GM19395 (cell line): ENCODE measurements at regions not wholly inside any gene's neighbourhood (a gene's known extent, or its start where the extent isn't known, plus 50 kb on each side); places are given as distances from the start of the nearest gene placed in this dataset.
A peak's percentile ranks its signal among the peaks of the same experiment; 100 is the strongest.

Source experiments
- ATAC-seq: cut with Tn5 transposase; IDR thresholded peaks from one replicate; pipeline ENCODE4 v1.9.1; 2021; ENCODE audit warnings: mild to moderate bottlenecking, moderate library complexity; ENCODE audit not compliant: unreplicated experiment

- no peak for ATAC-seq
Observed at GRCh38 chr3:104855702-104856101, 511.0 kb upstream of the ALCAM start.

DNA sequence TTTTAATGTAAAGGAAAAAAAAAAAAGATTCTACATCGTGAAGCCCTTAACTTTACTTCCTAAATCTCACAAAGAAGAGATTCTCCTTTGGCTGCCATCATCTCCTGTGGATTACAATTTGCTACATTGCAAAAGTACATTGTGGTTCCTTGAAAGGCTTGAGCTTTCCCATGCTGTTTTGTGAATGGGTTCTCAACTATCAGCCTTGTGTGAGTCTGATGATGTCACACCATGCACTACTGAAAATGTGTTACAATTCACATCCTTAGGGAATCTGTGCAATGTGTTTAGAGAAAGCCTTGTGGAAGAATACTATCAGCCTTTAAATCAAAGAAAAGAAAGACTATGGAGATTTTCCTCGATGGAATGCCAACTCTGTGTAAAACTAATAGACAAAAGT lies 510.0 kb upstream of the ALCAM start:
- no peak for ATAC-seq

GRCh38 chr3:104868291-104868690 lies 498.4 kb upstream of the ALCAM start:
- no peak for ATAC-seq

- ATAC-seq, result no peak
Observed at GRCh38 chr3:104870276-104870675, 496.4 kb upstream of the ALCAM start.

DNA sequence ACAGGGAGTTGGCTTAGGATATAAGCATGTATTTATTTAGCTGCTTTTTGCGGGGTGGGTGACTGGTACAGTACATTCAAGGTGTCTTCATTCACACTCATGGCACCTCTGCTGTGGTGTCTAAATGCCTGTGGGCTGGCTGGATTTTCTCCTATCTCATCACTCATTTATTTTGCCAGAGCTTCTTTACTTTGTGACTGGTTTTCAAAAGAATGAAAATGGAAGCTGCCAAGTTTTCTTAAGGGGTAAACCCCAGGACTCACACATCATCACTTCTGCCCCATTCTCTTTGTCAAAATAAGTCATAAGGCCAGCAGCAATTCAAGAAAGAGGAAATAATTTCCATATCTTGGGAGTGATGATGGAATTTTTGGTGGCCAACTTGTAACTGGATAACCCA lies 493.4 kb upstream of the ALCAM start:
- ATAC-seq, result no peak

DNA sequence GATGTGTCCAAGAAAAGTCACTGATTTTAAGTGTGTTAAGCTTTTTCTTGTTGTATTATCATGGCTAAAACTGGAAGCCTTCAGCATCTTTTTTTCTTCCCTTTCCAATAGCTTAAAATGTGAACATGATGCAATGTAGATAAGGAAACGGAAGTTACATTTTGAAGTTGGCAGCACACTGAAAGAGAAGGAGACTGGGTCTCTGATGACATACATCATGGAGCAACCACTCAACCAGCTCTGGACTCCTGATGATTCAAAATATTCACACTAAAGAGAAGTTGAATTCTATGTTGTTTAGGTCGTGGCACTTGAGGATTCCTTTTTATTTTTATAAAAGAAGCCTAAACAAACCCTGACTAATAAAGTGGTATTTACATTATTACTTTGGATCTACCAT lies 488.3 kb upstream of the ALCAM start:
- no peak for ATAC-seq

GRCh38 chr3:104879919-104880318 lies 486.8 kb upstream of the ALCAM start:
- ATAC-seq, result no peak

- ATAC-seq, result peak; percentile 45
Observed at GRCh38 chr3:104885214-104885814, 481.4 kb upstream of the ALCAM start.

- no peak for ATAC-seq
Observed at GRCh38 chr3:104886220-104886995, 480.3 kb upstream of the ALCAM start.

DNA sequence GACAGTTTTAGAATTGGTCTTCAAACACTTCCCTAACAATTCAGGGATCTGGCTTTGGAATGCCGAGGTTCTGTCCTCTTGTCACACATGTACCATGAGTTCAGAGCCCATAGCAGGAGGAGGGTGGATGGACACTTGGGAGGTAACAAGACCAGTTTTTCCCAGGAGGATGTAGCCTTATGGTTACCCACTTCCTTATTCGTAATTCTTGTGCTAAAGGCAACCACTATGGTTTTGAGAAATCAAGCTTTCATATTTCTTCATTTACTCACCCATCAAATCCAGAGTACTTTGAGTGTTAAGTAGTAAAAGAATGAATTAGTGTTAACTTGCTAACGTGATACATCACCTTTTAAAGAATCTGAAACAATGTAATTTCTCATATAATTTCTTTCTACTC lies 479.6 kb upstream of the ALCAM start:
- no peak for ATAC-seq

- no peak for ATAC-seq
Observed at GRCh38 chr3:104887619-104888018, 479.1 kb upstream of the ALCAM start.

GRCh38 chr3:104892044-104892443 lies 474.7 kb upstream of the ALCAM start:
- ATAC-seq, result no peak

- no peak for ATAC-seq
Observed at GRCh38 chr3:104896624-104897023, 470.1 kb upstream of the ALCAM start.

- no peak for ATAC-seq
Observed at GRCh38 chr3:104901396-104901795, 465.3 kb upstream of the ALCAM start.

GRCh38 chr3:104903064-104903463 lies 463.6 kb upstream of the ALCAM start:
- ATAC-seq, result no peak

DNA sequence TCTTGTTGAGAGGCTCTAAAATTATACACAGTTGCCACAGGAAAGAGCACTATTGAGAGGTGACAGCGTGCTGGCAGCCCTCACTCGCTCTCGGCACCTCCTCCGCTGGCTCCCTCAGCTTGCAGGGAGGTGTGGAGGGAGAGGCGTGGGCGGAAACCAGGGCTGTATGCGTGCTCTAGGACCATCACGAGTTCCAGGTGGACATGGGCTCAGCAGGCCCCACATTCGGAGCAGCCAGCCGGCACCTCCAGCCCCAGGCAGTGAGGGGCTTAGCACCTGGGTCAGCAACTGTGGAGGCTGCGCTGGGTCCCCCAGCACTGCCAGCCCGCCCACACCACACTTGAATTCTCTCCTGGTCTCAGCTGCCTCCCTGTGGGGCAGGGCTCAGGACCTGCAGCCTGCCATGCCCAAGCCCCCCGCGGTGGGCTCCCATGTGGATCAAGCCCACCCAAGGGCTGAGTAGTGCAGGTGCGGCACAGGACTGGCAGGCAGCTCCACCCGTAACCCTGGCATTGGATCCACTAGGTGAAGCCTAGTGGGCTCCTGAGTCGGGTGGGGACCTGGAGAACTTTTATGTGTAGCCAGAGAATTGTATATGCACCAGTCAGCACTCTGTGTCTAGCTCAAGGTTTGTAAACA lies 460.6 kb upstream of the ALCAM start:
- no peak for ATAC-seq

GRCh38 chr3:104907507-104907906 lies 459.2 kb upstream of the ALCAM start:
- no peak for ATAC-seq

DNA sequence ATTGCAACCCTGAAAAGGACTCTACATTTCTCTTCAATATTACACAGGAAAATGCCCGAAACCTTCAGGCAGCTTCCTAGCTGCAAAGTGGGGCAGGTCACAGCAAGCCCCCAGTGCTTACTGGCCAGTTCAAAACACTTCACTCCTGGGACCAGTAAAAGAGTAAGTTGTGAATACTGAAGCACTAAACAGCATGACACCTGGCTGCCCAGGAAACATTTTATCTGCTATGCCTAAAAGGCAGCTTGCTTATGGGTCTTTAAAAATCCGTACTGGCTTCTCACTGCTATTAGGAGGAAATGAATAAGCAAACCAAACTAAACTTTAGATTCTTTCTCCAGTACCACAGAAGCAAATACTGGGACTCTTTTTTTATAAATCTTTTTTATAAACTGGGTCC lies 457.9 kb upstream of the ALCAM start:
- ATAC-seq, result no peak

GRCh38 chr3:104909198-104909597 lies 457.5 kb upstream of the ALCAM start:
- no peak for ATAC-seq

DNA sequence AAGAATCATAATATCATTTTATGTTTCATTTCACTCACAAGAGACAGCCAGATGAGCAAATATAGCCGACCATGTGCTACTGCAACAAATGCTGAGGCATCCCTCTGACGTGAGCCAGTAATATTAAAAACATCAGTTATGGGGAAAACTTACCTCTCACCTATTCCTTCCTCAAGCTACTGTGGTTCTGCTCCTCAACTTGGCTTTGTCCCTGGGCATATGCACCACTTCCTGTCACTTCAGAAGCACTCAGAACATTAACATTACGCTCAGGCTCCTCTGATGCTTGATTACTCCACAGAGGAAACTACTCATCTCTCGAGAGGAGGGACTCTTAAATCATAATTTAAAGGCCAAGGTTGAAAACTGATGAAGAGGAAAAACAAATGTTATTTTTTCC lies 457.0 kb upstream of the ALCAM start:
- ATAC-seq, result no peak

DNA sequence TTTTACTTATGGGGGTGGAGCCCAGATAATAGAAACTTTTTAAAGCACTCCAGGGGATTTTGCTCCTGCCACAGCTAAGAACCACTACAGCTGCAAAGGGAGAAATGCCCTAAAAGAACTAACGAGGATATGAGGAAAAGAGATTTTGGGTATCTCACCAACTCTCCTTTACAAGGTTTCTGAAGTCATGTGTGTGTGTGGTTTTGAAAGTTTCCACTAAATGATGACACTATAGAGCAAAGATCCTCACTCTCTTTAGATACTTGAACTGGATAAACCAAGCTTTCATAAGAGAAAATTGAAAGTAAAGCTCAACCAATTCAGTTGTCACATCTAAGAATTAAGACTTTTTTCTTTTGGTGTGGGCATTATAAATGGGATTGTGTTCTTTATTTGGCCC lies 455.3 kb upstream of the ALCAM start:
- no peak for ATAC-seq

DNA sequence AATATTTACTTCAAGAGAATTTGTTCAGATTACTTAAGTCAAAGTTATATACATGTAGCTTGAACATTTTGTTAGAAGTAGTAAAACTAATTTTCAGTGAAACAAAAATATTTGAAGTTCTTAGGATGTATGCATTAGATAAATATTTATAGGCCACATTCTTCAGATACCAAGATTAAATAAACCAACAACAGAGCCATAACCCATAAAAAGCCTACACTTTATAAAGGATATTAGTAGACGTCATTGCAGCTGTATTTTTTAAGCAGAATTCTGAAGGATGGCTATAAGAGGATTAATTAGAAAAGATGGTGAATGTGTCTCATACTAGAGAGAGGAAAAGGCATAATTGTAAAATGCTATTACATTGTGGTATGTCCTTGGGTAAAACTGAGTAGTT lies 449.7 kb upstream of the ALCAM start:
- no peak for ATAC-seq
